Prostate gland (tissue), 2 donors: ENCODE measurements at regions not wholly inside any gene's neighbourhood (a gene's known extent, or its start where the extent isn't known, plus 50 kb on each side); places are given as distances from the start of the nearest gene placed in this dataset.
"Not testable (repeated sequence)": the region's sequence is repeated elsewhere in the genome, so short reads cannot be mapped to it uniquely, and the experiment has no call there.

Experiments
- DNase-seq: peaks from one replicate; pipeline ENCODE4 v3.0.0-alpha.2; 2019; ENCODE audit warnings: low spot score
- H3K27ac ChIP-seq, 2 donors: fragments of 200-600 bp; sonication (generic); 2 replicates each; pipeline ENCODE4 v1.5.1; 2017 to 2019
- H3K27me3 ChIP-seq: fragments of 200-600 bp; sonication (generic); replicated peaks from 2 replicates; pipeline ENCODE4 v1.5.1; 2019; ENCODE audit not compliant: insufficient read depth
- H3K36me3 ChIP-seq, 2 donors: fragments of 200-600 bp; sonication (generic); 1 replicate in 1 of 2; 2 replicates in 1 of 2; pipeline versions ENCODE4 v1.5.1 to v1.8.1; 2017 to 2019
- H3K4me1 ChIP-seq: fragments of 200-600 bp; sonication (generic); replicated peaks from 2 replicates; pipeline ENCODE4 v1.5.1; 2019
- H3K4me3 ChIP-seq, 2 donors: fragments of 200-600 bp; sonication (generic); 2 replicates each; pipeline ENCODE4 v1.5.1; 2017 to 2019
- H3K9me3 ChIP-seq: fragments of 200-600 bp; sonication (generic); 2 replicates; pipeline ENCODE4 v1.5.1; 2017
- POLR2A ChIP-seq: fragments of 450-650 bp; IDR thresholded peaks from one replicate; pipeline ENCODE4 v1.6.1; 2016; ENCODE audit warnings: antibody characterized with exemption, mild to moderate bottlenecking
- POLR2AphosphoS5 ChIP-seq: sonication (generic); formaldehyde crosslinking; IDR thresholded peaks from one replicate; pipeline ENCODE4 v1.6.1; 2017; ENCODE audit warnings: antibody characterized with exemption
- WGBS: methylation state at CpG from one replicate; pipeline ENCODE4 v1.1.5; 2018; 5-methylcytosine and 5-hydroxymethylcytosine counted together
- intact Hi-C: fragments of 100-400 bp; cut with DNase I; formaldehyde crosslinking; loops from one replicate; pipeline ENCODE4 v1.14.2; 2022
- TF ChIP-seq, protein P1 (sequence below), 4 experiments: fragments of 200-600 bp in 2 of 4; fragments of 450-650 bp in 2 of 4; sonication (generic) in 2 of 4; IDR thresholded peaks; 1 replicate in 3 of 4; 2 replicates in 1 of 4; pipeline ENCODE4 v1.5.1; 2016 to 2019; ENCODE audit warnings: antibody characterized with exemption in 4 of 4, mild to moderate bottlenecking in 2 of 4, moderate library complexity in 2 of 4

- TF ChIP-seq, protein P1, sequence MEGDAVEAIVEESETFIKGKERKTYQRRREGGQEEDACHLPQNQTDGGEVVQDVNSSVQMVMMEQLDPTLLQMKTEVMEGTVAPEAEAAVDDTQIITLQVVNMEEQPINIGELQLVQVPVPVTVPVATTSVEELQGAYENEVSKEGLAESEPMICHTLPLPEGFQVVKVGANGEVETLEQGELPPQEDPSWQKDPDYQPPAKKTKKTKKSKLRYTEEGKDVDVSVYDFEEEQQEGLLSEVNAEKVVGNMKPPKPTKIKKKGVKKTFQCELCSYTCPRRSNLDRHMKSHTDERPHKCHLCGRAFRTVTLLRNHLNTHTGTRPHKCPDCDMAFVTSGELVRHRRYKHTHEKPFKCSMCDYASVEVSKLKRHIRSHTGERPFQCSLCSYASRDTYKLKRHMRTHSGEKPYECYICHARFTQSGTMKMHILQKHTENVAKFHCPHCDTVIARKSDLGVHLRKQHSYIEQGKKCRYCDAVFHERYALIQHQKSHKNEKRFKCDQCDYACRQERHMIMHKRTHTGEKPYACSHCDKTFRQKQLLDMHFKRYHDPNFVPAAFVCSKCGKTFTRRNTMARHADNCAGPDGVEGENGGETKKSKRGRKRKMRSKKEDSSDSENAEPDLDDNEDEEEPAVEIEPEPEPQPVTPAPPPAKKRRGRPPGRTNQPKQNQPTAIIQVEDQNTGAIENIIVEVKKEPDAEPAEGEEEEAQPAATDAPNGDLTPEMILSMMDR (IDR thresholded peaks at IDR 0.05): no peak
- Histone ChIP-seq H3K4me1 (no peaks in the 10 kb centered on the region), H3K9me3 (no peaks in the 10 kb centered on the region), H3K4me3 (no peak overlapping the region), H3K27ac (no peak overlapping the region), H3K27me3 (no peaks in the 10 kb centered on the region), H3K36me3 (no peaks in the 10 kb centered on the region)
- DNase-seq: no peak
- 89% methylated on average over 17 of the region's 17 CpGs for WGBS
- intact Hi-C loops: no loop called here
Observed at GRCh38 chr5:135264451-135265440, 134.3 kb downstream of the MACROH2A1 start.

- intact Hi-C loops: no loop called here
- no peak overlapping the region for H3K4me3 ChIP-seq
- WGBS: 81% methylated on average over 17 of the region's 17 CpGs
- DNase-seq: no peak
- TF ChIP-seq, protein P1 (IDR thresholded peaks at IDR 0.05): no peak
- TF ChIP-seq POLR2AphosphoS5 (no peak), POLR2A (no peak)
- H3K27ac ChIP-seq: no peak overlapping the region
- H3K9me3 ChIP-seq: no peaks in the 10 kb centered on the region
- no peaks in the 10 kb centered on the region for H3K27me3 ChIP-seq
- H3K4me1 ChIP-seq: no peaks in the 10 kb centered on the region
- H3K36me3 ChIP-seq: no peaks in the 10 kb centered on the region
Observed at GRCh38 chr5:135263022-135263668, 135.9 kb downstream of the MACROH2A1 start.

DNA sequence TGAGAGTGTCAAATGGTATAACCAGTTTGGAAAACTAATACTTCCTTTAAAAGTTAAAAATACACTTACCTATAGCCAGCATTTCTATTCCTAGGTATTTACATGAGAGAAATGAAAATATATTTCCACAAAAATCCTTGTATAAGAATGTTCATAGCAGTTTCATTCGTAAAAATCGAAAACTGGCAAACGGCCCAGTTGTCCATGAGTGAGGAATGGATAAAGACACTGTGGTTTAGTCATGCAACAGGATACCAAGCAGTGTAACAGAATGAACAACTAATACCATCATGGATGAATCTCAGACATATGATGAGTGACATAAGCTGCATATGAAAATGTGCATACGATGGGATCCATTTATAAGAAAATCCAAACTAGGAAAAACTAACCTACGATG, 136.7 kb downstream of the MACROH2A1 start:
- Histone ChIP-seq H3K27me3 (no peaks in the 10 kb centered on the region), H3K9me3 (no peaks in the 10 kb centered on the region), H3K36me3 (no peaks in the 10 kb centered on the region), H3K4me3 (no peak overlapping the region), H3K27ac (no peak overlapping the region), H3K4me1 (no peaks in the 10 kb centered on the region)
- no peak for DNase-seq
- TF ChIP-seq, protein P1 (IDR thresholded peaks at IDR 0.05): no peak
- TF ChIP-seq POLR2A (no peak), POLR2AphosphoS5 (no peak)
- intact Hi-C loops: no loop called here
- WGBS: 92% methylated on average over 5 of the region's 5 CpGs

DNA sequence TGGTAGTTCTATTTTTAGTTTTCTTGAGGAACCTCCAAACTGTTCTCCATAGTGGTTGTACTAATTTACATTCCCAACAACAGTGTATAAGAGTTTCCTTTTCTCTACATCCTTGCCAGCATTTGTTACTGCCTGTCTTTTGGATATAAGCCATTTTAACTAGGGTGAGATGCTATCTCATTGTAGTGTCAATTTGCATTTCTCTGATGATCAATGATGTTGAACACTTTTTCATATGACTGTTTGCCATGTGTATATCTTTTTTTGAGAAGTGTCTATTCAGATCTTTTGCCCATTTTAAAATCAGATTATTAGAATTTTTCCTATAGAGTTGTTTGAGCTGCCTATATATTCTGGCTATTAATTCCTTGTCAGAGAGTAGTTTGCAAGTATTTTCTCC, 138.9 kb downstream of the MACROH2A1 start:
- DNase-seq, H3K36me3 ChIP-seq, H3K9me3 ChIP-seq, intact Hi-C loops, H3K4me3 ChIP-seq, H3K4me1 ChIP-seq, H3K27me3 ChIP-seq, H3K27ac ChIP-seq: not testable (repeated sequence)

- Histone ChIP-seq H3K27ac (no peak overlapping the region), H3K36me3 (no peaks in the 10 kb centered on the region), H3K9me3 (no peaks in the 10 kb centered on the region), H3K4me1 (no peaks in the 10 kb centered on the region), H3K27me3 (no peaks in the 10 kb centered on the region), H3K4me3 (no peak overlapping the region)
- intact Hi-C loops: no loop called here
- TF ChIP-seq POLR2A (no peak), POLR2AphosphoS5 (no peak)
- TF ChIP-seq, protein P1 (IDR thresholded peaks at IDR 0.05): no peak
- no peak for DNase-seq
- WGBS: 94% methylated on average over 4 of the region's 4 CpGs
Observed at GRCh38 chr5:135255461-135256178, 143.4 kb downstream of the MACROH2A1 start.
